Esophagus muscularis mucosa (tissue), 4 donors: ENCODE measurements at regions not wholly inside any gene's neighbourhood (a gene's known extent, or its start where the extent isn't known, plus 50 kb on each side); places are given as distances from the start of the nearest gene placed in this dataset.

Experiments
- DNase-seq: peaks from one replicate; pipeline ENCODE4 v3.0.0-alpha.2; 2017; ENCODE audit errors: extremely low spot score
- H3K27ac ChIP-seq, 4 donors: fragments of 200-600 bp; sonication (generic); replicated peaks in 1 of 4; 1 replicate in 3 of 4; 2 replicates in 1 of 4; pipeline ENCODE4 v1.5.1; 2016 to 2019; ENCODE audit warnings: mild to moderate bottlenecking in 1 of 4
- H3K27me3 ChIP-seq, 4 donors: fragments of 200-600 bp; sonication (generic); one replicate each; pipeline versions ENCODE4 v1.5.1 to v1.6.0; 2016 to 2019
- H3K36me3 ChIP-seq, 4 donors: fragments of 200-600 bp; sonication (generic); one replicate each; pipeline ENCODE4 v1.5.1; 2016 to 2019
- H3K4me1 ChIP-seq, 4 donors: fragments of 200-600 bp; sonication (generic); one replicate each; pipeline ENCODE4 v1.5.1; 2016 to 2019
- H3K4me3 ChIP-seq, 4 donors: fragments of 200-600 bp; sonication (generic); 1 replicate in 2 of 4; 2 replicates in 2 of 4; pipeline ENCODE4 v1.5.1; 2016 to 2019; ENCODE audit warnings: mild to moderate bottlenecking in 4 of 4, moderate library complexity in 1 of 4
- H3K9me3 ChIP-seq, 4 donors: fragments of 200-600 bp; sonication (generic); 1 replicate in 3 of 4; 2 replicates in 1 of 4; pipeline ENCODE4 v1.5.1; 2016 to 2019
- CTCF ChIP-seq, 3 experiments: fragments of 200-600 bp in 2 of 3; fragments of 450-650 bp in 1 of 3; sonication (generic) in 2 of 3; IDR thresholded peaks; one replicate each; pipeline ENCODE4 v1.5.1; 2017 to 2019; ENCODE audit warnings: antibody characterized with exemption in 3 of 3, mild to moderate bottlenecking in 2 of 3, moderate library complexity in 1 of 3
- EP300 ChIP-seq: sonication (generic); formaldehyde crosslinking; IDR thresholded peaks from one replicate; pipeline ENCODE4 v1.6.1; 2017; ENCODE audit warnings: antibody characterized with exemption
- POLR2A ChIP-seq: fragments of 450-650 bp; IDR thresholded peaks from one replicate; pipeline ENCODE4 v1.6.1; 2017; ENCODE audit warnings: antibody characterized with exemption, moderate library complexity, mild to moderate bottlenecking, low read depth
- POLR2AphosphoS5 ChIP-seq, 2 donors: sonication (generic); formaldehyde crosslinking; IDR thresholded peaks; one replicate each; pipeline ENCODE4 v1.6.1; 2017; ENCODE audit warnings: antibody characterized with exemption in 2 of 2
- WGBS: methylation state at CpG from one replicate; pipeline ENCODE4 v1.1.5; 2018; 5-methylcytosine and 5-hydroxymethylcytosine counted together
- intact Hi-C: fragments of 100-400 bp; cut with DNase I; formaldehyde crosslinking; loops from one replicate; pipeline ENCODE4 v1.15.1; 2023

GRCh38 chr3:181616088-181617070, 95.3 kb upstream of the SOX2 start:
- WGBS: 88% methylated on average over 2 of the region's 2 CpGs
- intact Hi-C loops: no loop called here
- Histone ChIP-seq H3K36me3 (no peaks in the 10 kb centered on the region), H3K9me3 (no peaks in the 10 kb centered on the region), H3K4me1 (no peaks in the 10 kb centered on the region), H3K27ac (no peak overlapping the region), H3K4me3 (no peak overlapping the region), H3K27me3 (no peaks in the 10 kb centered on the region)
- no peak for TF ChIP-seq POLR2A
- no peak for TF ChIP-seq POLR2AphosphoS5 (IDR thresholded peaks at IDR 0.05)
- no peak for TF ChIP-seq EP300
- no peak for TF ChIP-seq CTCF (IDR thresholded peaks at IDR 0.05)
- DNase-seq: no peak

- intact Hi-C loops: no loop called here
- Histone ChIP-seq H3K27me3 (no peaks in the 10 kb centered on the region), H3K9me3 (no peaks in the 10 kb centered on the region), H3K27ac (no peak overlapping the region), H3K4me1 (peaks cover 0 to 2% (median 0%) of the 10 kb centered on the region in 4 donors), H3K4me3 (no peak overlapping the region), H3K36me3 (no peaks in the 10 kb centered on the region)
- DNase-seq: no peak
- TF ChIP-seq POLR2AphosphoS5 (IDR thresholded peaks at IDR 0.05) (no peak), CTCF (IDR thresholded peaks at IDR 0.05) (no peak), POLR2A (no peak), EP300 (no peak)
Observed at GRCh38 chr3:181615666-181616065, 96.1 kb upstream of the SOX2 start.

GRCh38 chr3:181614878-181615277, 96.8 kb upstream of the SOX2 start:
- no peak for DNase-seq
- H3K27me3 ChIP-seq: no peaks in the 10 kb centered on the region
- TF ChIP-seq POLR2AphosphoS5 (IDR thresholded peaks at IDR 0.05): no peak
- TF ChIP-seq EP300: no peak
- no peak for TF ChIP-seq POLR2A
- TF ChIP-seq CTCF (IDR thresholded peaks at IDR 0.05): no peak
- intact Hi-C loops: no loop called here
- H3K36me3 ChIP-seq: no peaks in the 10 kb centered on the region
- H3K27ac ChIP-seq: no peak overlapping the region
- H3K4me1 ChIP-seq: peaks cover 0 to 5% (median 0%) of the 10 kb centered on the region in 4 donors
- H3K4me3 ChIP-seq: no peak overlapping the region
- H3K9me3 ChIP-seq: no peaks in the 10 kb centered on the region

DNA sequence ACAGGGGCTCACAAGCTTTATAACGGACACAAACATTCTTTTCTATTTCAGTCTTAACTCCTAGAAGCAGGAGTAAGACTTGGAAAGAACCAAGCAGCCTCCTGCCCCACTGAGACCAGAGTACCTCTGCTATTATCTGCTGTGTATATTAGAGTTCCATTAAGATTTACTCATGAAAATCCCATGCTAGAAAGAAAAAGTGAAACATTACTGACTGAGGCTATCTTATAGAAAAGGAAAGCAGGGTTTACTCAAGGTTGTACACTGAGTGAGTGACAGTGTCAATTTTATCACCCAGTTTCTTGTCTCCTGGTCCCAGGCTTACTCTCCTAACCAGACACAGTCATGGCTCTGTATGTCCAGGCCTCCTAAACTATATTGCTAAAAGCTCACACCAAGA, 97.9 kb upstream of the SOX2 start:
- no peak overlapping the region for H3K27ac ChIP-seq
- H3K4me1 ChIP-seq: peaks cover 0 to 5% (median 0%) of the 10 kb centered on the region in 4 donors
- no peaks in the 10 kb centered on the region for H3K36me3 ChIP-seq
- WGBS: 46% methylated on average over 1 of the region's 1 CpG
- TF ChIP-seq POLR2A (no peak), CTCF (IDR thresholded peaks at IDR 0.05) (no peak), POLR2AphosphoS5 (IDR thresholded peaks at IDR 0.05) (no peak), EP300 (no peak)
- no peaks in the 10 kb centered on the region for H3K27me3 ChIP-seq
- no peak for DNase-seq
- intact Hi-C loops: no loop called here
- no peak overlapping the region for H3K4me3 ChIP-seq
- H3K9me3 ChIP-seq: no peaks in the 10 kb centered on the region
